GM06990 (cell line): ENCODE measurements at regions not wholly inside any gene's neighbourhood (a gene's known extent, or its start where the extent isn't known, plus 50 kb on each side); places are given as distances from the start of the nearest gene placed in this dataset.

ENCODE experiments used
- DNase-seq: peaks from one replicate; pipeline ENCODE4 v3.0.0-alpha.2; 2011; ENCODE audit not compliant: insufficient read length; ENCODE audit errors: extremely low read depth
- H3K27me3 ChIP-seq: replicated peaks from 2 replicates; pipeline ENCODE4 v1.6.0; 2011; ENCODE audit warnings: low read length; ENCODE audit not compliant: control insufficient read depth, insufficient read depth
- H3K36me3 ChIP-seq: 2 replicates; pipeline ENCODE4 v1.5.1; 2011; ENCODE audit warnings: low read length; ENCODE audit not compliant: control insufficient read depth, insufficient read depth
- H3K4me3 ChIP-seq: replicated peaks from 2 replicates; pipeline ENCODE4 v1.5.1; 2011; ENCODE audit warnings: low read depth, mild to moderate bottlenecking, control low read depth, low read length
- CTCF ChIP-seq: IDR thresholded peaks from 2 replicates; pipeline ENCODE4 v1.5.1; 2011; ENCODE audit warnings: low read length, control low read depth, mild to moderate bottlenecking, inconsistent platforms; ENCODE audit not compliant: insufficient read depth, poor library complexity, severe bottlenecking

GRCh38 chr12:84046859-84047258 lies 865.7 kb downstream of the SLC6A15 start:
- no peak for TF ChIP-seq CTCF
- Histone ChIP-seq H3K27me3 (no peaks in the 10 kb centered on the region), H3K36me3 (no peaks in the 10 kb centered on the region), H3K4me3 (no peak overlapping the region)
- no peak for DNase-seq

- DNase-seq = no peak
- Histone ChIP-seq H3K27me3 (no peaks in the 10 kb centered on the region), H3K4me3 (no peak overlapping the region), H3K36me3 (no peaks in the 10 kb centered on the region)
- TF ChIP-seq CTCF = no peak
Measured at GRCh38 chr12:84043355-84043754, 869.2 kb downstream of the SLC6A15 start.

GRCh38 chr12:84038242-84038641 lies 874.4 kb downstream of the SLC6A15 start:
- H3K36me3 ChIP-seq = no peaks in the 10 kb centered on the region
- no peaks in the 10 kb centered on the region for H3K27me3 ChIP-seq
- no peak for DNase-seq
- TF ChIP-seq CTCF = no peak
- H3K4me3 ChIP-seq = no peak overlapping the region

GRCh38 chr12:84036912-84037311 lies 875.7 kb downstream of the SLC6A15 start:
- Histone ChIP-seq H3K36me3 (no peaks in the 10 kb centered on the region), H3K27me3 (no peaks in the 10 kb centered on the region), H3K4me3 (no peak overlapping the region)
- TF ChIP-seq CTCF = no peak
- no peak for DNase-seq

- no peaks in the 10 kb centered on the region for H3K27me3 ChIP-seq
- no peak for TF ChIP-seq CTCF
- H3K4me3 ChIP-seq = no peak overlapping the region
- no peaks in the 10 kb centered on the region for H3K36me3 ChIP-seq
- no peak for DNase-seq
Measured at GRCh38 chr12:84035766-84036165, 876.8 kb downstream of the SLC6A15 start.

GRCh38 chr12:84034871-84035270 lies 877.7 kb downstream of the SLC6A15 start:
- no peak for TF ChIP-seq CTCF
- Histone ChIP-seq H3K27me3 (no peaks in the 10 kb centered on the region), H3K36me3 (no peaks in the 10 kb centered on the region), H3K4me3 (no peak overlapping the region)
- DNase-seq = no peak
